SH-SY5Y (cell line): ENCODE measurements at regions not wholly inside any gene's neighbourhood (a gene's known extent, or its start where the extent isn't known, plus 50 kb on each side); places are given as distances from the start of the nearest gene placed in this dataset.

Experiments used
- GATA2 ChIP-seq: IDR thresholded peaks from 2 replicates; pipeline ENCODE4 v1.6.1; 2011; ENCODE audit warnings: mild to moderate bottlenecking, low read depth, low read length
- GATA3 ChIP-seq: IDR thresholded peaks from 2 replicates; pipeline ENCODE4 v1.6.1; 2011; ENCODE audit warnings: low read depth, mild to moderate bottlenecking, low read length, moderate library complexity

DNA sequence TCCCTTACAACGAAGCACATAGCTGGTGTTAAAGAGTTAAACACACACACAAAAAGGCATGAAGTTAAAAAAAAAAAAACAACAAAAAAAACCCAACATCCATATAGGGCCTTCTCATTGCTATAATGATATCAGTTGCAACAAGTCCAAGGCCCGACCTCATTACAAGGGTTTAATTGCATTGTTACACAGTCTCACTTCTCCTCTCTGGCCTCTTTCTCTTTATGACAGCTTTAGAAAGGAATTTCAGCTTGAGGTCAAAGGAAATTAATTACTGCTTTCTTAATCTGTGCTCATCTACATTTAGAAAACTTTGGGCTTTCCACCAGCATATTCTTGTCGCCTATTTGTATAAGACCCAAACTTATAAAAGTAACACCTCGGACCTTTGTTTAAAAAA, 342.1 kb downstream of the NR2F2 start:
- TF ChIP-seq GATA2, result no peak
- TF ChIP-seq GATA3, result no peak

DNA sequence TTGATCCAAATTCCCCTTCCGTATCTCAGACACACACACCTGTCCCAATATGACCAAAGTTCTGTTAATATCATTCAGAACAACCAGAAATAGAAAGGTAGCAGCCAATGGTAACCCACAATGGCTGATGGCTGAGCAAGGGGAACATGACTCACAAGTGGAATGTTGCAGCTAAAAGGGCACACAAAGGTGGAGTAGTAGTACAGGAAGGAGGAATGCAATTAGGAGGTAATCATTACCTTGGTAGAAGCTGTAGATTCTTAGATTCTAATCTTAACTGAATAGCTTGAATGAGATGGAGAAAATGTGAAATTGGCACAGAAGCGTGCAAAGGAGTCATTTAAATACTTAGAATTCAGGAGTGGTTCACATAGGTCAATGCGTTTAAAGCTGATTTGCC, 347.9 kb downstream of the NR2F2 start:
- TF ChIP-seq GATA2 (no peak), GATA3 (no peak)

DNA sequence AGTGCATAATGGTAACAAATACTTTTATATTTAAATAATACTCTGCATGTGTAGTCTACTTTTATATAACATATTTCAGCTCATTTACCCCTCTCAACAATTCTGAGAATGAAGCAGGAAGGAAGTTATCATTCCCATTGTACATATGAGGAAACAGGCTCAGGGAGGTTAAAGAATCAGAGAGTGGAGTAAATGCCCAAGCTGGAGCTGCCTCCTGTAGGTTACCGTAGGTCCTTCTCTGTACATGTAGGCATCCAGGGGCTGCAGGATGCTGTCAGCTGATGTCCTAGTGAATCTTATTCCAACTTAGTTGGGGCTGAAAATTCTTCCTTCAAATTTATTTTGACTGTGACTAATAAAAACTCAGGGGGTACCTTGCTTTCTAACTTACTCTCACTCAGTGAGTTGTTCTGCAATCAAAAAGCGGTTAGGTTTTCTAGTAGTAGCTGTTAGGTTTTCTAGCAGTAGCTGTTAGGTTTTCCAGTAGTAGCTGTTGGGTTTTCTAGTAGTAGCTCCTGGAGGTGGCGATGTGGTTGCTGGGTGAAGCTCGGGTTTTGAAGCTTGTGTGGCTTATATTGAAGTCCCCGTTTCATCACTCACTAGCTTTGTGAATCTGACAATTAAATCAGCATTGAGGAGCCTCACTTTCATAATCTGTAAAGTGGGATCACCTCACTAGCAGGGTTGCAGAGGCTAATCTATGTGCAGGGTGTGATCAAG, 357.0 kb downstream of the NR2F2 start:
- TF ChIP-seq GATA2 (no peak), GATA3 (no peak)

DNA sequence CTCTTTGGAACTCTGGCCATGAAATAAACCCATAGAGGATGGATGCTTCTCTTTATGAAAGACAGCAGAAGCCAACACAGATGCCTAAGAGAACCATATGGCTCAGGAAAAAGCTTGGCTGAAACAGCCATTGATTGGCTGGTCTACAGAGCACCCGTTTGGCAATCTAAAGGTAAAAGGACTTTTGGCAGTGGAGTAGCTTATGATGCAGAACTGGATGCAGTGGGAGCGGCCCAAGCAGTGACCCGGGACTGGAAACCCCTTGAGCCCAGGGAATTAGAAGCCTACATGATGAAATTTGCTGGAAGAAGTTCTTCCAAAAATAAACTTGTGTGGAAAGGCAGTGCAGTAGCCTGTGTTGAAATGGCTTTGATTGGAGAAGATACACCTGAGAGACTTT, 360.2 kb downstream of the NR2F2 start:
- no peak for TF ChIP-seq GATA2
- no peak for TF ChIP-seq GATA3

DNA sequence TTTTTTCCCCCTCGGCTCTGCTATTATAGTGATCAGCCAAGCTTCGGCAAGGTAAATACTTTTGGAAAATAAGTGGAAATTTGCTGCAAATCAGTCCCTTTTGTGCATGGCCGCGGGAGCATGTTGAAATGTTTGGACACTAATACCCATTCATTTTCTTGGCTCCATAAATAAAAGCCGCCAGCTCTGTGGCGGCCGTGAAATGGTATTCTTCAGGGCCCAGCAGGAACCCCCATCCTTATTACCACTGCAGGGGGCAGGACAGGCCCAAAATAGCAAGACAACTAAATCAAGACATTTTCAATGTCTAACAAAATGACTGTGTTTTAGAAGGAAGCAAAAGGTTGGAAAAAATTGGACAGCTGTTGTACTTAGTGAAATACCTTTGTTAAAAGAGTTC, 362.3 kb downstream of the NR2F2 start:
- TF ChIP-seq GATA2 (no peak), GATA3 (no peak)

DNA sequence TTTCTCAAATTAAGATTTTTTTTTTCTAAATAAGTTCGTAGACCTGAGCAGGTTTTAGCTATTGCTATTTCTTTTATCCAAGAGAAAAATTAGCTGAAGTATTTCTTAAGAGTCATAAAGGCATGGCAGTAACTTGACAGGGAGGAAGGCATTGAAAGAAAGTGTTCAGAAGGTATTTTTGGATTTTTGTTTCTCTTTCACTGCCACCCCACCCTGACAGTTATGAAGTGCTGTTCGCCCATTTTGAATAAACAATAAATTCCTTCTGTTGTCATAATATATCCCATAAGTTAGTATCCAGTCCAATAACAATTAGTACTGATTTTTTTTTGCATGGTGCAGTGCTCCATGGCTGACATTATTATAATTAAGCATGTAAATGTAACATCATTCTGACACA, 363.0 kb downstream of the NR2F2 start:
- TF ChIP-seq GATA2, result no peak
- no peak for TF ChIP-seq GATA3

DNA sequence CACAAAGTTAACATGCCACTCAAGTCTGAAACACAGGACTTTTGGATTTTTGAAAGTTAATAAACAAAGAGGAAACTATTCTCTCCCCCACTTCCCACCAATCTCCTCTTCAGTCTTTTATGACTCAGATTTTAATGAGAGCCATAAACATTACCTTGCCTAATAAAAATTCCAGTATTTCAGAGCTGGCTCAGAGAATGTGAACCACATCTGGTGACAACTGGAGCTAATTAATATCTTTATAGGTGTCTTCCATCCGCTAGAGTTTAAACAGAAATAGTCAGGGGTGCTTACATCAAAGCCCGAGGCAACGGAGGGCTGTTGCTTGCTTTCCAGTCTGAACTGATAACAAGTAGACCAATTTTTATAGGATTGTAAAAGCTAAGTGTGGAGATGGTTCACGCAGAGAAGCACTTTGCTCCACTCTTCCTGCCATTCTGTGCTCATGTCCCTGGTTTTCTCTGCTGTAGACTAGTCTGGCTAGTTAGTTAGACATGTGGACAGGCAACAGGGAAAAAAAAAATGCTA, 363.6 kb downstream of the NR2F2 start:
- no peak for TF ChIP-seq GATA3
- no peak for TF ChIP-seq GATA2

DNA sequence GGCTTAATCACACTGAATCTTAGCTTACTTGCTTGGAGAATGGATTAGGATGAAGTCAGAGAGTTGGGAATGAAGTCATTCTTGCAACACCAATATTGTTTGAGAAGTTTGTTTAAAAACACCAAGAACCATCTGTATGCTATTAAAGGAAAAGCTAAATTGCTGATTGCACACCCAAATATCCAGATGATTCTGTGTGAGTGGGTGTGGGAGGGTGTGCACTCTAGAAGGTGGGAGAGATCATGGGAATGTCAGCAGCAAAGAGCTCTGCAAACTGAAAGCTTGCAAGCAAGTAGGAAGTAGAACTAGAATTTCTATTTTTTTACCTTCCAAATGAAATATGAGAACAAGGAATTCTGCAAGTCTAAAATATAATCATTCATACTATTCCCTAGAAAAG, 364.9 kb downstream of the NR2F2 start:
- TF ChIP-seq GATA2, result no peak
- TF ChIP-seq GATA3, result no peak

DNA sequence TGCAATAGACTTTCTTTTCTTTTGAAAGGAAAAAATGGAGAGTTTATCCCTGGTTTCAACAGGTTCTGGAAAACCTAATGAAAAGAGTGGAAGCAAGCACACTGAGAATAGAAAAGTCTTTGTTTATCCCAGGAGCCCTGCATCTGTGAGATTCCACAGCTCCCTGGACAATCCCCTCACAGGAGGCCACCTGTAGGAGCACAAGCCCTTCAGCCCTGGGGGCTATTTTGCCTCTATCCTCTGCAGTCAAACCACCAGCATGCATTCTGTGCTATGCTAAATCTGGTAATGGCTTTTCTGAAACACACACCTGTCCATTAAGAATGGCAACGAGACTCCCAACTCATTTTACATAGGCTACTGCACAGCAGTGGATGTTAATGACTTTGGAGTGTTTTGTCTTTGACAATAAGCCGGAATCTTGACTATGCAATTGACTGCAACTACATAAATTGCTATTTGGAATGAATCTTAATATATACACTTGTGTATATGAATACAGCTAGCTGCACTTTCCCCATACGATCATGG, 369.4 kb downstream of the NR2F2 start:
- TF ChIP-seq GATA3 (no peak), GATA2 (no peak)

DNA sequence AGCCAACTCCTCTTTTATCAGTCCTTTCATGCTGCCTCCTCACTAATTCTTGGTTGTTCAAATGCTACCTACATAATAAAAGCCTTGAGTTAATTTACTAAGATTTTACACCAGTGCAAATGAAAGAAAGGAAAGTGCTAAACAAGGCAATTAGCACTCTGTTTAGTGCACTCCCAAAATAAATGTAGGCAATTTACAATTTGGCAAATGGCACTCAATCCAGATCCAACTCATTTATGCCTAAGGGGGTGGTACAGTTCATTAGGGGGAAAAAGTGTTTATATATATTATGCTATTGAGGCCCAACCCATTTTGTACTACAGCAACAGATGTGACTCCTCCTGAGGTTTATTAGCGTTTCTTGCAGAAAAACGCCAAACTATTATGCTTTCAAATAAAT, 370.1 kb downstream of the NR2F2 start:
- no peak for TF ChIP-seq GATA2
- no peak for TF ChIP-seq GATA3

DNA sequence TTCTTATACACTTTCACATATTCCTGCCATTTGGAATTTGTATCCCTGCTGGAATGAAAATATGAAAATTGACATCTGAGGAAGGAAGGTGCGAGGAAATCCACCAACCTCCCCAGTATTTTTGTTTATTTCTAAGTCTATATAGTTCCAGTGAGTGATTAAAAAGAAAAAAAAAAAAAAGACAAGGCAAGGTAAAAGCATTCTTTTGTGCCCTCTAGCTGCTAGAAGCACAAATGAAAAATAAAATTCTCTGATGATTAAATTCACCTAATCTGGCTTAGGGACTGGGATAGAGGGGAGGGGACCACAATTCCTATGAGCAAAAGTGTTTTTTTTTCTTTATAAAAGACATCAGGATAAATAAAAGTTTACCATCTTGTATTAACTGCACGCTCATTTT, 370.9 kb downstream of the NR2F2 start:
- TF ChIP-seq GATA3 (no peak), GATA2 (no peak)

DNA sequence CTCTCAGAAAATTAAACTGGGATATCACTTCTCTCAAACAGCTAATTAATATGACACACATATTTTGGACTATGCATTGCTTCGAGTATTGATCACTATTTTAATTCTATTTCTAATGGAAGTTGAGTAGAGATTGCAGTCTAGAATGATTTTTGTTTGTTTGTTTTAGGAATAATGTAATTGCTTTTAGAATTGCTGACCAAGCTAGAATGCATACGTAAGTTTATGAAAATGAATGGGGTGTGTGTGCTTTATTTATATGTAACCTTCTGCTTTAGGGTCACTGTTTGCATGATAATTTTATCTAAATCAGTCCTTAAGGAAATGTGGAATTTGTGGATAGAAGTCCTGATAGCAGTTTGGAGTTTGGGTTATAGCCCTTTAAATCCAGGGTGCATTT, 371.4 kb downstream of the NR2F2 start:
- no peak for TF ChIP-seq GATA2
- TF ChIP-seq GATA3, result no peak

DNA sequence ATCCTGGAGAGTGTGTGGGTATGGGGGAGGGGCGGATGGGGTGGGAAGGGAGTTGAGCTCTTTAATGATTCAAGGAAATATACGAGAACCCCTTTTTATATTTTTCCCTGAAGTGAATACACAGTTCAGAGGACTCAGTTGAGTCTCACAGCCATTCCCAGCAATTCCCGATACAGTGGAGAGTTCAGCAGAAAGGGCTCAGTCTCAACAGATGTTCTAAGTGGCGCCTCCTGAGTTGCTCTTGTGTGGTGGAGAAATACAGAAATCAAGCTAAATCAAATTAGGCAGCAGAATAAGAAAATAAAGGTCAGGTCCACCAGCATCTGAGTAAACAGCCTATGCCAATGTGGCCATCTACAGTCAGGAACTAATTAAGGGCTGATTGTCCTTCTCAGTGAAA, 372.1 kb downstream of the NR2F2 start:
- TF ChIP-seq GATA3 (no peak), GATA2 (no peak)

DNA sequence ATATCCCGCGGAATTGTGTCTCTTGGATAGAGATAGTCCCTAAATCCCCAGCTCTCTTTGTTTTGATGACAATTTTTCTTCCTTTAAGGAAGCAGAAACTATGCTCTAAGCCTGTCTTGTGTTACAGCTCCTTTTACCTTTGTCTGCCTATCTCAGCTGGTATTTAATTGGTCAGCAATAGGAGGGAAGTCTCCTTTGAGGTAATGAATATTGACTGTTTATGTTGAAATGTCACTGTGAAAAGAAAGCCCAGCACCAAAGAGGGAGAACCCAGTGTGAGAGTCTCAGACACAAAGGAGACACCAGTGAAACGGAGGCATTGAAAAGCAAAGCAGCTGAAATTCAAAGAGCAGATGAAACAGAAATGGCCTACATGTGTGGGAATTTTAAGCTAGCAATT, 372.6 kb downstream of the NR2F2 start:
- no peak for TF ChIP-seq GATA3

DNA sequence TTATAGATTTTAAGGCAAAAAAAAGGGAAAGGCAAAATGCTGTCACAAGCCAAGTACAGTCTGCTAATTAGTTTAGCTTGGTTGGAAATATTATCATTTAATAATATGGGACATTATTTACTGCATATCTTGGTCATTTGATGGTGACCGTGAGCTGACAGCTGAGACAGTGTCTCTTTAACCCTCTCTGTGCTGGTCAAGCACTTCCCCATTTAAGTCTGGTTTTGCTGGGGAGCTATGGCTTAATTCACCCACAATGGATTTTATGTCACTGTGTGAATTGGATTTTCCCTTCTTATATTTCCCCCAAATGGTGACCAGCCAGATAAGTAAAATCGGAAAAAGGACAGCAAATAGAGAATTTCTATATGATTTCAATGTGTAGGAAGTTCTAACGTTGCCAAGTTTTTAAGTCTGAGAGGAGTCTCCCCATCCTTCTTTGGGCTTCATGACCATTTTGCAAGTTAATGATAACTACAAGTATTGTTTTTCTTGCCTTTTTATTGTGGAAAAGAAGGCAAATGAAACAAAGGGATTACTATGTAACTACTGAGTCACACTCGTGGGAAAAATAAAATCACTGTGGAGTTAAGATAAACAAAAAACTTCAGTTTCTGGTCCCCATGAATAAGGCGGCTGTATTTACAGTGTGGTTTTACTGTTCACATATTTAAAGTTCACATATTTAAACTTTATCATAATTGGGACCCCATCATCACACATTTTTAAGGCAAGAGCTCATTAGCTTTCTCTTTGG, 373.5 kb downstream of the NR2F2 start:
- TF ChIP-seq GATA2 (no peak), GATA3 (no peak)
